Activated T-cell treated with anti-CD3 and anti-CD28 coated beads, Interleukin-2, amount 50 U/mL, for 72 hours (primary cell): ENCODE measurements at regions not wholly inside any gene's neighbourhood (a gene's known extent, or its start where the extent isn't known, plus 50 kb on each side); places are given as distances from the start of the nearest gene placed in this dataset.

Source experiments
- ATAC-seq, 2 donors: fragments of 150-1000 bp; cut with Tn5 transposase; replicated peaks in 1 of 2; 2 replicates each; pipeline ENCODE4 v1.10.0; 2021; ENCODE audit warnings: moderate library complexity in 2 of 2, mild to moderate bottlenecking in 1 of 2
- DNase-seq, 2 donors: peaks; one replicate each; pipeline ENCODE4 v3.0.0; 2021 to 2022; ENCODE audit warnings: mixed read lengths in 1 of 2
- H3K27ac Mint-ChIP-seq: one replicate; pipeline ENCODE4 v1.8.0; 2022; ENCODE audit warnings: mild to moderate bottlenecking, moderate library complexity, mixed read lengths
- H3K27me3 Mint-ChIP-seq: one replicate; pipeline ENCODE4 v1.8.0; 2022; ENCODE audit warnings: low read depth, mixed read lengths
- H3K36me3 Mint-ChIP-seq, 2 donors: one replicate each; pipeline ENCODE4 v1.8.0; 2022; ENCODE audit warnings: mixed read lengths in 2 of 2, mild to moderate bottlenecking in 1 of 2; ENCODE audit not compliant: insufficient read depth in 2 of 2
- H3K4me1 Mint-ChIP-seq: one replicate; pipeline ENCODE4 v1.8.0; 2022; ENCODE audit warnings: low read depth, mixed read lengths
- H3K4me3 Mint-ChIP-seq, 2 donors: one replicate each; pipeline ENCODE4 v1.8.0; 2022; ENCODE audit warnings: mild to moderate bottlenecking in 2 of 2, mixed read lengths in 2 of 2, moderate library complexity in 2 of 2
- H3K9me3 Mint-ChIP-seq, 2 donors: one replicate each; pipeline ENCODE4 v1.8.0; 2022; ENCODE audit warnings: mixed read lengths in 2 of 2

DNA sequence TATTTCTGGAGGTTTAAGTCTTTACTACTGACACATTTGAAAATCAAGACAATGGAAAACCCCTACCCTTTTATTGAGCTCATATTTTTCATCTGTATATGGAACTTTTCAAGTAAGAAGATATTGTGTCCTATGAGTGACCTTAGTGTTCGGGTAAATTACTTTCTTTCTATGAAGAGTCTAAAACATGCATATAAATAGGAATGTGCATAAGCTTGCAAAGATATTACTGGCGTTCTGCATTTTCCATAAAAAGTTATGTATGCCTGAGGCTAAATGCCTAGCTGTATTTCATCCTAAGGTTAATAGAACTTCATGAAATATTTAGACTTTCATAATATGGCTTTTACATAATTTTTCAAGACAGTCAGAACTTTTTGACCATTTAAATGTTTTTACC is 495.8 kb upstream of the ADAMTS5 start:
- Mint-ChIP-seq H3K27ac (no peak overlapping the region), H3K9me3 (peaks cover 0 to 3% of the 10 kb centered on the region in 2 donors), H3K36me3 (no peaks in the 10 kb centered on the region), H3K4me1 (no peaks in the 10 kb centered on the region), H3K4me3 (no peak overlapping the region), H3K27me3 (no peaks in the 10 kb centered on the region)
- DNase-seq (no peak), ATAC-seq (no peak)

DNA sequence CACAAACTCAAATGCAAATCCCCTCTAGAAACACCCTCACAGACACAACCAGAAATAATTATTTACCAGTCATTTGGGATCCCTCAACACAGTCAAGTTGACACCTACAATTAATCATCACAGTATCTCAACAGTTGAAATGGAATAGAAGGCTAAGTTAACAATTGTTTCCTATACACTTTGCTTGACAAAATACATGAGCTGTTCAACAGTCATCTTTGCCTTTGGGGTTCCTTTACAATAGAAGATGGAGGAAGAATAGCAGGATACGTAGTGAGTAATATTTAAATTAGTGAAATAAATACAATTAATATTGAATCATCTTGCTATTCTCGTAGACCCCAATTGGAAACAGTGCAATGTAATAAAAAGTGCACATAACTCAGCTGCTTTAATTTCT is 487.3 kb upstream of the ADAMTS5 start:
- DNase-seq (no peak), ATAC-seq (no peak)
- no peak overlapping the region for H3K4me3 Mint-ChIP-seq
- H3K27ac Mint-ChIP-seq, result no peak overlapping the region
- H3K9me3 Mint-ChIP-seq, result peaks cover 3 to 4% of the 10 kb centered on the region in 2 donors
- H3K36me3 Mint-ChIP-seq, result no peaks in the 10 kb centered on the region
- no peaks in the 10 kb centered on the region for H3K4me1 Mint-ChIP-seq
- H3K27me3 Mint-ChIP-seq, result no peaks in the 10 kb centered on the region

DNA sequence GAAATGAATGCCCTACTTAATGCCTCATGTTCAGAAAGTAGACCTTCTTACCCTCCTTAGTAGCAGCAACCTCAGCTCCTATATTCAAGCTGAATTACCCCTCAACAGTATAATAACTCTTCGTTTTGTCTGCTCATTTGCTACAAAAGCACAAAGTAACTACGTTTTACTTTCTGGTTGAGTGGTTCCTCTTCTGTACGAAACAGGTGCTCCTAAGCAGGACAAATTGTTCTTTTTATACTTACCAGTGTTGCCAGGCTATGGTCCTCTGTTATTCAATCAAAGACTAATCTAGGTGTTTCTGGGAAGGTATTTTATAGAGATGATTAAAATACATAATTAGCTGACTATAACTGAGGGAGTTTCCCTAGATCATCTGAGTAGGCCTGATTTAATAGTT is 484.2 kb upstream of the ADAMTS5 start:
- no peak for DNase-seq
- Mint-ChIP-seq H3K9me3 (peaks cover 3 to 4% of the 10 kb centered on the region in 2 donors), H3K36me3 (no peaks in the 10 kb centered on the region), H3K4me3 (no peak overlapping the region), H3K27ac (no peak overlapping the region), H3K27me3 (no peaks in the 10 kb centered on the region), H3K4me1 (no peaks in the 10 kb centered on the region)
- ATAC-seq, result no peak

DNA sequence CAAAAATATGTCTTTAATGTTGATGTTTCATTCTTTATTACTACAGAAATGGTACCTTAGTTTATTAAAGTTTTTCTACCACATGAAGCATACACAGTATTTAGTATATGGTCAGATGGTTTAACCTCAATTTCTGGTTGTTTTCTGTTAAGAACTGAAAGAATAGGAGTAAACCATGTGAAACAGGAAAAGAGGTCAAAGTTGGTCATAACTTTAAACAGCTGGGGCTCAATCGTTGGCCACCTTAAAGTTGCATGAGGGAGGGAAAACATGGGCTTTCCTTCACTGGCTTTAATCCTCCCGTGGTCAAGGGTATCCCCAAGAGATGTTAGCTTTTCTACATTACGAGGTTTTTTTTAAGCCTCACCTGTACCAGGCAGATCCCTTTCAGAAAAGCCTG is 483.3 kb upstream of the ADAMTS5 start:
- peaks cover 2 to 11% of the 10 kb centered on the region in 2 donors for H3K9me3 Mint-ChIP-seq
- H3K4me1 Mint-ChIP-seq, result no peaks in the 10 kb centered on the region
- H3K4me3 Mint-ChIP-seq, result no peak overlapping the region
- H3K27me3 Mint-ChIP-seq, result no peaks in the 10 kb centered on the region
- ATAC-seq, result no peak
- no peaks in the 10 kb centered on the region for H3K36me3 Mint-ChIP-seq
- DNase-seq, result no peak
- no peak overlapping the region for H3K27ac Mint-ChIP-seq

DNA sequence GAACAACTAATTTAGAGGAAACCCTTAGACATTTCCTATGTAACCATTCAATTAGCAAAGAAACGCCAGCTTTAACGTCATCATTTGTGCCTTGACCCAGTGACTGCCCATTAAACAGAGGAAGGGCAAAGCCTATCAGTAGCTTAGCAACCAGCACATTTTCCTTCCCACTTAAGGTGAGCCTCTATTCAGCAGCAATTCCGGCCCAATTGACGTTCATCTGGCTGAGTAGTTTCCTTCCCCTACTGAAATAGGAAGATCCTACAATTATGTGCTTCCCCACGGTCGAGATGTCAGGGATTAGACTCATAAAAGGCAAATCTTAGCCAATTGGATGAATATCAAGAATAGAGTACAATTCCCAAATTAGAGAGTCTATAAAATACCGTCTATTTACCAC is 482.1 kb upstream of the ADAMTS5 start:
- no peak for DNase-seq
- ATAC-seq, result no peak
- H3K27me3 Mint-ChIP-seq, result no peaks in the 10 kb centered on the region
- H3K4me3 Mint-ChIP-seq, result no peak overlapping the region
- no peaks in the 10 kb centered on the region for H3K4me1 Mint-ChIP-seq
- H3K36me3 Mint-ChIP-seq, result no peaks in the 10 kb centered on the region
- no peak overlapping the region for H3K27ac Mint-ChIP-seq
- peaks cover 2 to 13% of the 10 kb centered on the region in 2 donors for H3K9me3 Mint-ChIP-seq

DNA sequence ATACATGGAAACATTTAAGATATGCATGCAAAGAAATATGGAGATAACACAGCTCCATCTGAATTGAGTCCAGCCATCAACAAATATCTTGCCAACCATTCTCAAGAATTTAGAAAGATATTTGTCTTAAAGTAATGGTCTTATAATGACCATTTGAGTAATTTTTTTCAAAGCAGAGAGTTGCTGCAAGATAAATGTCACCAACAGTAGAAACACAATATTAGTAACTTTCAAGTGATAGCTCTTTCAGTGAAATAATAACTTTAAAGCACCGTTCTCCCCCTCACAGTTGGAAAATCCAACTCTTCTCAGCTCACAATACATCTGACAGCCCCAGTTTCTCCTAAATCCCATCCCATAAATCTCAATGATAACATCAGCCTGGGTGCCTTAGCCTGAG is 481.0 kb upstream of the ADAMTS5 start:
- Mint-ChIP-seq H3K4me1 (no peaks in the 10 kb centered on the region), H3K27me3 (no peaks in the 10 kb centered on the region), H3K36me3 (no peaks in the 10 kb centered on the region), H3K27ac (no peak overlapping the region), H3K4me3 (no peak overlapping the region), H3K9me3 (peaks cover 5 to 15% of the 10 kb centered on the region in 2 donors)
- DNase-seq (no peak), ATAC-seq (no peak)

DNA sequence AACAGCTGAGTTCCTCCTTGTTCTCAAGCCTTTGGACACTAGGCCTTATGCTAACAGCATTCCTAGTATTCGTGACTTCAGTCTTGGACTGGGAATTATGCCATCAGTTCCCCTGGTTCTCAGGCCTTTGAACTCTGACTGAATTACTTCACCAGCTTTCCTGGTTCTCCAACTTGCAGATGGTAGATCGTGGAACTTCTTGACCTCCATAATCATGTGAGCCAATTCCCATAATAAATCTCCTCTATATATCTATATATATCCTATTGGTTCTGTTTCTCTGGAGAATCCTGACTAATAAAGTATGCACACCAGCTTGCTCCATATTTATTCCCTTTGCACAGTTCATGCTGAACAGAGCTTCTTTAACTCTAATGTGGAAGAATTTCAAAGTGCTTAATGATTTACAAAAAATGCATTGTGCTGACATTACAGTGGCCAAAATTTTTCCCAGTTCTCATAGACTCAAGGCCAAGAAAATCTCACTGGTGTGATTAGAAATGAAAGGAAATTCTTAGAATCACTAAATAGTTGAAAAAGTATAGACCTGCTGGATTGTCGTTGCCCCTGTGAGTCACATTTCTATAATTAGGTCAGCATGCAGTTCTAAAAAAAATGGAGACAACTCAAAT is 462.9 kb upstream of the ADAMTS5 start:
- Mint-ChIP-seq H3K27ac (no peak overlapping the region), H3K36me3 (no peaks in the 10 kb centered on the region), H3K9me3 (peaks cover 7 to 8% of the 10 kb centered on the region in 2 donors), H3K27me3 (no peaks in the 10 kb centered on the region), H3K4me3 (no peak overlapping the region), H3K4me1 (no peaks in the 10 kb centered on the region)
- DNase-seq (no peak), ATAC-seq (no peak)

DNA sequence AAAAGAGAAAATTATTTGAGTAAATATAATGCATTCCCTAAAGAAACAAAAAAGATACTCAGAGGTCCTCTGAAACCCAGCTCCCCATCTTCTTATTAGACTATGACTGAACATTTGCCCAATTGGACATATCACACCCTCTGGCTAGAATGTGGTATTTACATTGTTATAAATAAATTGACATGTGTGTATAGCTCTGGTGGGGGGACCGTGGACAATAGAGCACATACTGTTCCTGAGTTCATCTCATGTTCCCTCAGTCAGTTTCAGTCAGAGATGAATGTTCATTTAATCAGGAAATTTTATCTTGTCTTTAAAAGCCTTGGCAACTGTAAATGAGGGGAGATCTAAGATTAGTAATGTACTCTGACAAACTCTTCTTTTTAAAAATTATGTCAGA is 459.3 kb upstream of the ADAMTS5 start:
- H3K27ac Mint-ChIP-seq, result no peak overlapping the region
- H3K4me1 Mint-ChIP-seq, result no peaks in the 10 kb centered on the region
- peaks cover 5 to 10% of the 10 kb centered on the region in 2 donors for H3K9me3 Mint-ChIP-seq
- H3K4me3 Mint-ChIP-seq, result no peak overlapping the region
- ATAC-seq, result no peak
- no peak for DNase-seq
- no peaks in the 10 kb centered on the region for H3K36me3 Mint-ChIP-seq
- no peaks in the 10 kb centered on the region for H3K27me3 Mint-ChIP-seq

DNA sequence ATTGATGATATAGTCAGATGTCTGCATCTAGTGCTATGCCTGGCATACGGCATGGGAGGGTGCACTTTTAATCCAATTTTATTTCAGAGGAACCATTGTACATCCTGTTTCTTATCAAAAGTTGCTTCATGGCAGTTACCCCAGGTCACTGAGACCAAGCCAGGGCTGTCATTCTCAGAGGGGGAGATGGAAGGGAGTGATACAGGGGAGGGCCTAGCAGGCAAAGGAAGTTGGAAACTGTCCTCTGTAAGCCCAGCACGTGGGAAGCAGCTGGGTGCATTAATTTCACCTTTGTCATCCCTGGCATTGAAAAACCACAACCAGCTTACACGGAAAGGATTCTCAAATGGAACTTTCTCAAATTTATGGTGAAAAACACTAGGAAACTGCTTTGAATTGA is 458.7 kb upstream of the ADAMTS5 start:
- H3K9me3 Mint-ChIP-seq, result peaks cover 4 to 5% of the 10 kb centered on the region in 2 donors
- no peak overlapping the region for H3K4me3 Mint-ChIP-seq
- H3K27me3 Mint-ChIP-seq, result no peaks in the 10 kb centered on the region
- ATAC-seq, result no peak
- DNase-seq, result no peak
- no peaks in the 10 kb centered on the region for H3K36me3 Mint-ChIP-seq
- H3K27ac Mint-ChIP-seq, result no peak overlapping the region
- no peaks in the 10 kb centered on the region for H3K4me1 Mint-ChIP-seq

DNA sequence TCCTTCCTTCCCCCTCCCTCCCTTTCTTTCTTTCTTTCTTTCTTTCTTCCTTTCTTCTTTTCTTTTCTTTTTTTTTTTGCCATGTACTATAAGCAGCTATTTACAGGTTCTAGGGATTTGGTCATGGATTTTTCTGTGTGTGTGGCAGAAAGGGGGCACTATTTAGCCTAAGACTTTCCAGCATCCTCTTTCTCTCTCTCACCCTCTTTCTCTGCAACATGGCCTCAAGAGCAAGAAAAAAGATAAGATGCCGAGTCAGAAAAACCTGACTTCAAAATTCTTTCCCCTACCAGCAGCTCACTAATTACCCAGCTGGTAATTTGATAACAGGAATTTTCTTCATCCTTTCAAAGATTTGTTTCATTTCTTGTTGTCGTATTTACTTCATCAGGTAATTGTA is 458.3 kb upstream of the ADAMTS5 start:
- no peak overlapping the region for H3K4me3 Mint-ChIP-seq
- no peaks in the 10 kb centered on the region for H3K4me1 Mint-ChIP-seq
- DNase-seq, result no peak
- ATAC-seq, result no peak
- H3K36me3 Mint-ChIP-seq, result no peaks in the 10 kb centered on the region
- peaks cover 4 to 5% of the 10 kb centered on the region in 2 donors for H3K9me3 Mint-ChIP-seq
- no peak overlapping the region for H3K27ac Mint-ChIP-seq
- no peaks in the 10 kb centered on the region for H3K27me3 Mint-ChIP-seq

DNA sequence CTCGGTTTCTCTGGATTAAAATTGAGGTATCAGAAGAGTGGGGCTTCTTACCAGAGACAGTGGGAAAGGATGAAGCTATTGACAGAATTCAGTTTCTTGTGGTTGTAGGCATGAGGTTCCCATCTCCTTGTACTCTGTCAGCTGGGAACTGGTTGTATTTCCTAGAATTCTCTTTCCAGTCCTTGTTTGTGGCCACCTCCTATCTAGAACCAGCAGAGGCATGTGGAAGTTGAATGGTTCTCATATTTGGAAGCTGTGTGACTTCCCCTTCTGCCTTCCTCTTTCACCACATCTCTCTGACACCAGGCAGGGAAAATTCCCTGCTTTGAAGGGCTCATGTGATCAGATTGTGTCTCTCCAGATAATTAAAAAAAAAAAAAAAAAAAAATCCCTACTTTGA is 457.7 kb upstream of the ADAMTS5 start:
- no peak overlapping the region for H3K27ac Mint-ChIP-seq
- no peak for DNase-seq
- H3K27me3 Mint-ChIP-seq, result no peaks in the 10 kb centered on the region
- H3K36me3 Mint-ChIP-seq, result no peaks in the 10 kb centered on the region
- ATAC-seq, result no peak
- H3K4me1 Mint-ChIP-seq, result no peaks in the 10 kb centered on the region
- H3K9me3 Mint-ChIP-seq, result peaks cover 4% of the 10 kb centered on the region in 2 donors
- no peak overlapping the region for H3K4me3 Mint-ChIP-seq

DNA sequence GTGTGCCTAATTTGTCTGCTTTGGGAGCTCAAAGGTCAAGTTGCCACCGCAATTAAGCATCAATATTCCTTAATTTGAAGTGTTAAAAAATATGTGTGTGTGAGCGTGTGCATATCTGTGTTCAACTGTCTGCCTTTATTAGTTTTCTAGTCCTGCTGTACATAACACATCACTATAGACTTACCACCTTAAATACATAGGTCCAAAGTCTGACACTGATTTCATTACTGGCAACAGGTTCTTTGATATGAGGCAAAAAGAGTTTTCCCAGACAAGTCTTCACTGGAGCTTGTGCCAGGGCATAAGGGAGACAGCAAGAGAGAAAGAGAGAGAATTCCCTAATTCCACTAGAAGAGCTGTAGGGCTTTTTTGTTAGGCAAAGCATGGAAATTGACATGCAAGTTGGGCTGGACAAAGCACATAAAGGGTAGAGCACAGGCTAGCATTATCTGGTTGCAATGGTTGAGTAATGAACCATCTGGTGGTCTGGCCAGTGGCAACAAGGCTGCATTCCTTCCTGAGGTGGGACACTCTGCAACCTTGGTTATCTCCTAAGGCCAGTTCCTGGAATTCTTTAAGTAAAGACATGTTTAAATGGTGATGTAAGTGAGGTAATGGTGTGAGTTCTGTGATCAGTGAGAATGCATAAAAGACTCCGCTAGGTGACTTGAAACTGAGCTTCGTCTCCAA is 457.2 kb upstream of the ADAMTS5 start:
- H3K27ac Mint-ChIP-seq, result no peak overlapping the region
- no peaks in the 10 kb centered on the region for H3K27me3 Mint-ChIP-seq
- H3K4me3 Mint-ChIP-seq, result no peak overlapping the region
- no peaks in the 10 kb centered on the region for H3K4me1 Mint-ChIP-seq
- no peak for ATAC-seq
- no peak for DNase-seq
- H3K36me3 Mint-ChIP-seq, result no peaks in the 10 kb centered on the region
- H3K9me3 Mint-ChIP-seq, result peaks cover 4% of the 10 kb centered on the region in 2 donors

DNA sequence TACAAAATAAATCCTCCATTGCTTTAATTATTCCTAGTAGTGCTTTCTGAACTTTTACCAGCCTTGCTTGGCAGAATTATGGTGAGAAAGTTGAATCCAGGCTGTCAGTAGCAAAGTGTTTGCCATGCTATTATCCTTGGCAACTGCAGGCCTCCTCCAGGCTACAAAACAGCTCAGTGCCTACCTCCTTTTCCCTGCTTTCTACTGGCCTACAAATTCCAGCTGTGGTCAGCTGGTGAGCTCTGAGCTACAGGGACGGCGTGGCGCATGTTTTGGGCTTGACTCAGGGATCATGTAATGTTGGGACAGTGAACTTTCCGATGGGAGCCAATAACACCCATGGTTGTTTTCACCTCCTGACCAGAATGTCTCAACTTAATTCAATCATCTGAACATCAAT is 456.1 kb upstream of the ADAMTS5 start:
- H3K9me3 Mint-ChIP-seq, result peaks cover 4% of the 10 kb centered on the region in 2 donors
- H3K4me1 Mint-ChIP-seq, result no peaks in the 10 kb centered on the region
- no peaks in the 10 kb centered on the region for H3K36me3 Mint-ChIP-seq
- no peaks in the 10 kb centered on the region for H3K27me3 Mint-ChIP-seq
- no peak for DNase-seq
- H3K27ac Mint-ChIP-seq, result no peak overlapping the region
- ATAC-seq, result no peak
- no peak overlapping the region for H3K4me3 Mint-ChIP-seq

DNA sequence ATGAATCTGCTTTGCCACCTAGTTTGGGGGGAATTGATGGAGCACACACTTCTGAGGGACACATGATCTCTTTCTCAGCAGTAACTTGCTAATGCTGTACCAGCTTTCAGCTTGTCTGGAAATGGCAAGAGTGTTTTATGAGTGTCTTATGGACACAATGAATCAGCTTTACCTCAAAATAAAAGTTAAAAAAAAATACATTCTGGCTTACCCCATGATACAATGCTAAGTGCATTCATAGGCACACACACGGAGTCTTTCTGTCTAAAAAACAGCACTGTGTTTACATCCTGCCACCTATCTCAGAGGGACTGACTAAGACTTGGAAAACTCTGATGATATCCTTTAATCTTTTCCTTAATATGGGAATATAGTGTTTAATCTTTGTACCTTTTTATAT is 455.5 kb upstream of the ADAMTS5 start:
- no peak for DNase-seq
- Mint-ChIP-seq H3K27me3 (no peaks in the 10 kb centered on the region), H3K4me1 (no peaks in the 10 kb centered on the region), H3K4me3 (no peak overlapping the region), H3K27ac (no peak overlapping the region), H3K9me3 (peaks cover 4% of the 10 kb centered on the region in 2 donors), H3K36me3 (no peaks in the 10 kb centered on the region)
- ATAC-seq, result no peak
